HEK293T (cell line): ENCODE measurements at regions not wholly inside any gene's neighbourhood (a gene's known extent, or its start where the extent isn't known, plus 50 kb on each side); places are given as distances from the start of the nearest gene placed in this dataset.
A peak's percentile ranks its signal among the peaks of the same experiment; 100 is the strongest.

Experiments
- CTCF ChIA-PET: fragments of 350-600 bp; formaldehyde crosslinking; extraction: SDS; loops from one replicate; lab custom pipeline; 2021; ENCODE audit warnings: antibody characterized with exemption, inconsistent platforms; lab: Yijun Ruan, JAX
- POLR2A ChIA-PET: fragments of 350-600 bp; formaldehyde crosslinking; extraction: SDS; loops from one replicate; lab custom pipeline; 2020; ENCODE audit warnings: antibody characterized with exemption, inconsistent platforms; lab: Yijun Ruan, JAX
- DNase-seq: peaks from one replicate; pipeline ENCODE4 v3.0.0; 2012; ENCODE audit warnings: mixed read lengths; ENCODE audit errors: extremely low spot score
- ARNT ChIP-seq: fragments of 450-650 bp; IDR thresholded peaks from 2 replicates; pipeline ENCODE4 v1.6.1; 2017; ENCODE audit warnings: mild to moderate bottlenecking
- BHLHE40 ChIP-seq: fragments of 450-650 bp; IDR thresholded peaks from 2 replicates; pipeline ENCODE4 v1.6.1; 2016; ENCODE audit warnings: mild to moderate bottlenecking, moderate library complexity, borderline replicate concordance
- CTBP1 ChIP-seq: fragments of 450-650 bp; IDR thresholded peaks from 2 replicates; pipeline ENCODE4 v1.6.1; 2016; ENCODE audit warnings: borderline replicate concordance
- ELF4 ChIP-seq: fragments of 450-650 bp; IDR thresholded peaks from 2 replicates; pipeline ENCODE4 v1.6.1; 2017; ENCODE audit warnings: antibody characterized with exemption
- FOXA1 ChIP-seq: fragments of 450-650 bp; IDR thresholded peaks from 2 replicates; pipeline ENCODE4 v1.6.1; 2016; ENCODE audit warnings: mild to moderate bottlenecking
- FOXK2 ChIP-seq: fragments of 450-650 bp; IDR thresholded peaks from 2 replicates; pipeline ENCODE4 v1.6.1; 2016; ENCODE audit warnings: mild to moderate bottlenecking
- FOXM1 ChIP-seq: fragments of 450-650 bp; IDR thresholded peaks from 2 replicates; pipeline ENCODE4 v1.6.1; 2017; ENCODE audit warnings: mild to moderate bottlenecking, borderline replicate concordance
- HDGF ChIP-seq: fragments of 450-650 bp; IDR thresholded peaks from 2 replicates; pipeline ENCODE4 v1.6.1; 2017; ENCODE audit warnings: antibody characterized with exemption, borderline replicate concordance
- L3MBTL2 ChIP-seq: fragments of 450-650 bp; conservative IDR thresholded peaks from 2 replicates; pipeline ENCODE4 v1.6.1; 2016; ENCODE audit warnings: mild to moderate bottlenecking
- LEF1 ChIP-seq: fragments of 450-650 bp; IDR thresholded peaks from 2 replicates; pipeline ENCODE4 v1.6.1; 2017; ENCODE audit warnings: mild to moderate bottlenecking, borderline replicate concordance
- NFRKB ChIP-seq: fragments of 450-650 bp; IDR thresholded peaks from 2 replicates; pipeline ENCODE4 v1.6.1; 2016; ENCODE audit warnings: mild to moderate bottlenecking, moderate library complexity
- PKNOX1 ChIP-seq: fragments of 450-650 bp; IDR thresholded peaks from 2 replicates; pipeline ENCODE4 v1.6.1; 2016
- SP1 ChIP-seq: fragments of 450-650 bp; IDR thresholded peaks from 2 replicates; pipeline ENCODE4 v1.6.1; 2017
- SUZ12 ChIP-seq: fragments of 450-650 bp; IDR thresholded peaks from 2 replicates; pipeline ENCODE4 v1.6.1; 2016; ENCODE audit warnings: mild to moderate bottlenecking
- TARDBP ChIP-seq: fragments of 450-650 bp; IDR thresholded peaks from 2 replicates; pipeline ENCODE4 v1.6.1; 2016
- ZNF384 ChIP-seq: fragments of 450-650 bp; IDR thresholded peaks from 2 replicates; pipeline ENCODE4 v1.6.1; 2016

- TF ChIP-seq PKNOX1 (peak; percentile 11; the same call in 1 of the 2 replicates), FOXA1 (no peak)
- ChIA-PET CTCF (no interaction called here), POLR2A (interaction anchor here (1.0 kb wide), 1 partner anchor 15 kb away, joined by 3 read pairs; no protein-coding TSS in a partner anchor)
- DNase-seq, result no peak
Measured at GRCh38 chr16:54431997-54432896, 145.7 kb upstream of the IRX3 start.

- DNase-seq, result no peak
- ChIA-PET POLR2A (interaction anchor here (1.0 kb wide), 1 partner anchor 14 kb away, joined by 3 read pairs; no protein-coding TSS in a partner anchor), CTCF (no interaction called here)
- TF ChIP-seq ZNF384 (no peak), HDGF (no peak), ELF4 (no peak)
Measured at GRCh38 chr16:54431041-54431996, 144.7 kb upstream of the IRX3 start.

GRCh38 chr16:54430491-54431030 lies 144.0 kb upstream of the IRX3 start:
- ChIA-PET POLR2A (no interaction called here), CTCF (no interaction called here)
- no peak for TF ChIP-seq TARDBP
- TF ChIP-seq ELF4, result no peak
- TF ChIP-seq FOXM1, result no peak
- no peak for TF ChIP-seq ARNT
- TF ChIP-seq SP1, result no peak
- no peak for TF ChIP-seq CTBP1
- TF ChIP-seq NFRKB, result no peak
- no peak for DNase-seq

GRCh38 chr16:54429029-54429428 lies 142.4 kb upstream of the IRX3 start:
- CTCF ChIA-PET, result no interaction called here
- POLR2A ChIA-PET, result no interaction called here
- TF ChIP-seq SUZ12 (no peak), ZNF384 (no peak), FOXK2 (no peak), FOXM1 (no peak), FOXA1 (no peak), CTBP1 (no peak), BHLHE40 (no peak), ELF4 (no peak), SP1 (no peak), L3MBTL2 (no peak), ARNT (no peak), HDGF (no peak), TARDBP (no peak), NFRKB (no peak), PKNOX1 (no peak), LEF1 (no peak)
- DNase-seq, result no peak

GRCh38 chr16:54426553-54426849 lies 139.9 kb upstream of the IRX3 start:
- no peak for TF ChIP-seq ELF4
- no peak for TF ChIP-seq SUZ12
- TF ChIP-seq FOXM1, result no peak
- TF ChIP-seq CTBP1, result no peak
- no peak for TF ChIP-seq NFRKB
- TF ChIP-seq ZNF384, result no peak
- CTCF ChIA-PET, result interaction anchor here (0.5 kb wide), 1 partner anchor 531 kb away, joined by 3 read pairs; no protein-coding TSS in a partner anchor
- POLR2A ChIA-PET, result no interaction called here
- no peak for DNase-seq

GRCh38 chr16:54425681-54426552 lies 139.3 kb upstream of the IRX3 start:
- POLR2A ChIA-PET, result no interaction called here
- CTCF ChIA-PET, result interaction anchor here (0.5 kb wide), 1 partner anchor 532 kb away, joined by 3 read pairs; no protein-coding TSS in a partner anchor
- TF ChIP-seq L3MBTL2 (no peak), FOXM1 (no peak), TARDBP (no peak), CTBP1 (no peak), NFRKB (no peak), PKNOX1 (no peak), FOXA1 (no peak), ZNF384 (no peak), LEF1 (no peak), FOXK2 (no peak), SUZ12 (no peak)
- no peak for DNase-seq
